ENCODE measurements at regions not wholly inside any gene's neighbourhood (a gene's known extent, or its start where the extent isn't known, plus 50 kb on each side); places are given as distances from the start of the nearest gene placed in this dataset.

DNA sequence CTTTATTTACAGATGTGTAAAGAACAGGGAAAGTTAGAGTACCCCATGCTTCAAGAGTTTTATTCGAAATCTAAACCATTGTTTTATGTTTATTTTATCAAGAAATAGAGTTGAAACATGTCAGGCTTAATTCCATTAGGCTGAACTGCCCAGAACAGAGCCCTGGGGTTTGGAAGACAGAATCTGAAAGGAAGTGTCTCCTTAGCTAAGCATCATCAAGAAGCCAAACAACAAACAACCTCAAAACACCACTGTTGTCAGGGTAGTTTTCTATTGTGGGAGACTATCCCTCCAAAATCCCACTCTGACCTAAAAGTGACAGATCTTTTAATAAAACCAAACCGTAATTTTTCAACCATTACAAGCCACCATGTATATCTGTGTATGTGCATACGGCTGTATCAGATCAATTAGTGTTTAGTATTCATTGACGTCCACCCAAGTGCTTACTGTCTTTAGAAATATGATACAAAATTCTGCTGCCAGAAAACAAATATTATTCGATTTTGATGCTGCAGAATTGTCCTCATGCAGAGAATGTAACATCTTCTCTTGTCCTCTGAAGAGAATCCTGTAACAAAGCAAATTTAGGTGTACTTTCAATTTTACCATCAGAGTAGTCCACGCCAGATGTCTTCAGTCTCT, 271.9 kb upstream of the TMEM161B start:
- no peak for DNase-seq

DNA sequence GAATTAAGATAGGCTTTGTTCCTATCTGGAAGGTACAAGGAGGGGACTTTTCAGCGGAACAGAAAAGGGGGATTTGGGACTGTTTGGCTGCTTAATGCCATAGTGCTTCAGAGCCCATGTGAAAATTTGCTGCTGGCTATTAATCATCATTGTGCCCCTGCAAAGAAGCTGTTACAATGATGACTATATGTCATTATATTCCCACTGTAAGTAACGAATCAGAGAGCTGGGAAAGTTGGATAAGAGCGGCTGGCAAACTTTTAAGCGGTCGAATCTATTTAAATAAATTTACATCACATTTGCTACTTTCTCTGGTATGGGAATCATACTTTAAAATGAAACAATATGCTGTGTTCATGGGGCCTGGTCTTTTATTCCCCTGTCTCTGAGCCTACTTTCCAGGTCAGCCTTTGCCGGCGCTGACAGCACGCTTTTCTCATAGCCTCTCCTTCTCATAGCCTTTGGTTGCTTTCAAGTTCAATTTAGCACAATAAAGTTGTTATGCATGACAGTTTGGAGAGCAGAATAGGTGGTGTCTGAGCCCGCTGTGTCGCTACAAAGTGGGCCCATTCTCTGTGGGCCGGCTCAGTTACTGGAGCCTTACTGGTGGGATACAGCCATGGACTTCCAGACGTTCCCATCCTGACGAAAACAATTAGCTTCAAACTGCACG, 271.2 kb upstream of the TMEM161B start:
- no peak for DNase-seq

DNA sequence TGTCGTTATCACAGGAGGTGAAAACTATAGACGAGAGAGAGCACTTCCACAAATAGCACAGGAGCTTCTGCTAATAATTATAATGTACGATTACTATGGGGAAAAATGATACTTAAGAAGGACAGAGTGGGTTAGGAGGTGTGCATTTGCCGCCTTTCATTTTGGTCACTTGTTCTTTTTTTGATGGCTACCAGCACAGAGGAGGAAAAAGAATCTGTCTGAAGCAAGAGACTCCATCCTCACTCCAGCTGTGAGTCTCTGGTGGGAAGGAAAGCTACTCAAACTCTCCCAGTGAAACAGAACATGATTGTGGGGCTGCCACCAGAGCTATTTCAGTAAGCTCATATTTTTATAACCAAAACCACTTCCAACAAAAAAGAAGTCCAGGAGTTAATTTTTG, 270.4 kb upstream of the TMEM161B start:
- no peak for DNase-seq

DNA sequence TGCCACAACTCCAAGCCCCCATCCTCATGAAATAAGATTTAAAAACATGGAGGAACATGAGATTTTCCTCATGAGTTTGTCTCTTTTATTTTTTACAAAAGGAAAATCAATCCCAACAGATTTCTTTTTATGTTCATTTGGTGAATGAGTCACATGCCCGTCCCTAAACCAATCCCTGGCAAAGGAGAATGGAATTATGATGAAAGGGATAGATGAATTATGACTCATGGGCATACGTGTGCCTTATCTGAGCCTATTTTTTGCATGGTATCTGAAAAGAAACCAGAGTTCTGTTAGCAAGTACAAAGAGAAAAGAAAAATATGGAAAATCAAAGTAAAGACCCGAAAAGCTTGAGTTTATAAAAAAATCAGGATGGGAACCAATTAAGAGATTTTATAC, 267.5 kb upstream of the TMEM161B start:
- no peak for DNase-seq

DNA sequence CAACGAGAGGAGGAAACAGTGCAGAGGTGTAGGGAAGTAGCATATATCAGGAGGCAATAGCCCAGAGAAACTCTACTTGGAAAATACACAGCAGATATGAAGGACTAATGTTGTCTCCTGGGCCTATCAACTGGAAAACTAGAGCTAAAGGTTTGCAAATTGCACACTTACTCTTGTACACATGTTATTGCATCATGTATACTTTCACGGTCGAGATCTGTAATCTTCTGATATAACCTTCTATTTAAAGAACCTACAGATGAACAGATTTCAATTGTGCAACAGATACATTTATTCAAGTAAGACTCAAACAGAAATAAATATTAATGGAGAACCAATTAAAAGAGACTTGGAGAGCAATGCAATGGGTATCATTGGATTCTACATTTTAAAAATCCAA, 256.3 kb upstream of the TMEM161B start:
- DNase-seq: no peak

DNA sequence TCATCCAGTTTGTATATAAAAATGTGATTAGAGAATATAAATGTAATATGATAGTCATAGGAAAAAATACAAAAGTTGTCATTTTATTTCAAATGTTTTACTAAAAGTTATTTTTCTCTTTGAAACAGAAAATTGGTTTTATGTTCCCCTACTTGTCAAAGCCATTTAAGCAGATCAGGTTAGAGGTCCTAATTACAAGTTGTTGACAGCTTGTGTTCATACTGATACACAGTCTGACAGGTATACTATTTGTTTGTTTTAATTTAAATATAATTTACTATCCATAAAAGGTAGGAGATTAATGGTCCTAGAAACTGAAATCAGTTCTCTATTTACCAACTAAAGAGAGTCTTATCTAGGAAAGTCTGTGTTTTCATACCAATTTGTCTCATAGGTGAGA, 250.4 kb upstream of the TMEM161B start:
- no peak for DNase-seq

DNA sequence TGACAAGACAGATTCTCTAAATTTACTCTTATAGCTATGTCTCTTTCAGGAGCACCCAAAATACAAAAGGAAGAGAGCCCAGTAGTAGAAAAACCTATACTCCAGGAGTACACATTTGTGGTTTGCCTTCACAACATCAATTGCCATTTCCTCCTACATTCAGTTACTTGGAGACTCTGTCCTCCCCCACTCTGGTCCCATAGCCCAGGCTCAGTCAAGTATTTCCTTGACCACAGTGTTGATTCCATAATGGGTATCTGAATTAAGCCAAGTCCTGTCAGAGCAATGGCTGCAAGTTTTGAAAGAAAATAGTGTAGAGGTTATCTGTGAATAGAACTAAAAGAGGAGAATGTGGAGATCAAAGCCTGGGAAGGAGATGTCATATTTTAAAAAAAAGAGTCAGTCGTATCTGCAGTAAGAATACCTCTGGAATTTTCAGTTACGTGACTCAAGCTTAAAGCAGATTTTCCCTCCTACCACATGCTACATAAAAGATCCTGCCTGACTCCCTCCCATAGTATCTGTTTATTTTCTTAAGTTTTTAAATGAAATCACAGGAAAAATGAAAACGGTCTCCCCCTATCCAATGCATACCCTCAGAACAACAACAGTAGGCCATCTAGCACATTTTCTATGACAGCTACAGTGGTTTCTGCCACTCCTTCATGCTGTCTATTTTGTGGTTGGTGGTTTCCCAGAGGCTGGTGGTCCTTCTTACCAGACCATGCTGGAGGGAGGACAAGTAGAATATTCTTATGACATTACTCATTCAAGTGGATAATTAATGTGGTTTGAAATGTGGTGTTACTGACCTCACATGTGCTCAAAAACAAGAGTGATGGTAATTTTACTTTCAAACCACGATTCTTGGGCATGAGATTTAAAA, 249.7 kb upstream of the TMEM161B start:
- DNase-seq: no peak

DNA sequence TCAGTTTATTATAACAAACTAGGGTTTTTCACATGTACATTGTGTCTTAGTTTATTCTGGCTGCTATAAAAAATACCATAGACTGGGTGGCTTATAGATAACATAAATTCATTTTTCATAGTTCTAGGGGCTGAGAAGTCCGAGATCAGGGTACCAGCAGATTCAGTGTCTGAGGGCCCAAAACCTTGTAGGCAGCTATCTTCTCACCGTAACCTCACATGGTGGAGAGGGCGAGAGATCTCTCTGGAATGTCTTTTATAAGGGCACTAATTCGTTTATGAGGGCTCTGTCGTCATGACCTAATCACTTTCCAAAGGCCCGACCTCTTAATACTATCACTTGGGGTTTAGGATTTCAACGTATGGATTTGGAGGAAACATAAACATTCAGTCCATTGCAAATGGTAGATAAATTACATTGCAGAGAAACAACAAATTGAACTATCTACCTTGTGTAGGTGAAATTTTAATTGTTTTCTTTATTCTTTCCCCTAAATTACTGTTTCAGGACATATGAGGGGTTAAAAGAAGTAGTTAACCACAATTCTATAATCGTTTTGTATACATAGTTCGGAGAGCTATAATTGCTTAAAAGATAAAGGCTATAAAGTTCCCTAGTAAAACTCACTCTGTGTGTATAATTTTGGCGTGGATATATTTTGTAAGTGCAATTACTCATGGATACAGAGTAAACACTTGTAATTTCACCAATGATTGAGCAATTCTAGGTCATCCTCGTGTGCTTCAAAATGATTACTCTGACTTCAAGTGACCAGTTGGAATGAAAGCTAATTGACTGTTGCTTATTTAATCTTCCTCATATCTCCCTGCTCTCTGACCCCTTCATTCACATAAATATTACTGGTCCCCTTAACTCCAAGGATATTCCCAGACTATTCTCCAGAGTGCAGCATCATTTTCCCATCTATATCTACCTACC, 247.5 kb upstream of the TMEM161B start:
- no peak for DNase-seq

DNA sequence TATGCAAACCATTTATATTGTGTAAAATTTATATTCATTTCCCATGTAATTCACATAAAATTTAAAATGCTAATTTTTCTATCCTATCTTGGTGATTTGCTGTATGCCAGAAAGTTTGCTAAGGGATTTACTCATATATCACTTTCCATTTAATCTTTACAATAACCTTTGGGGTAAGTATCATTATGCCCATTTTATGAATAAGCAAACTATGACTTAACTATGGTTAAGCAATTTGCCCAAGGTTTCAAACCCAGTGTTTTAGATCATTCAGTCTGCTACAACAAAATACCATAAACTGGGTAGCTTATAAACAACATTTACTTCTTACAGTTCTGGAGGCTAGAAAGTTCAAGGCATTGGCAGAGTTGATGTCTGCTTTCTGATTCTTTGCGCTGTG, 246.4 kb upstream of the TMEM161B start:
- no peak for DNase-seq

DNA sequence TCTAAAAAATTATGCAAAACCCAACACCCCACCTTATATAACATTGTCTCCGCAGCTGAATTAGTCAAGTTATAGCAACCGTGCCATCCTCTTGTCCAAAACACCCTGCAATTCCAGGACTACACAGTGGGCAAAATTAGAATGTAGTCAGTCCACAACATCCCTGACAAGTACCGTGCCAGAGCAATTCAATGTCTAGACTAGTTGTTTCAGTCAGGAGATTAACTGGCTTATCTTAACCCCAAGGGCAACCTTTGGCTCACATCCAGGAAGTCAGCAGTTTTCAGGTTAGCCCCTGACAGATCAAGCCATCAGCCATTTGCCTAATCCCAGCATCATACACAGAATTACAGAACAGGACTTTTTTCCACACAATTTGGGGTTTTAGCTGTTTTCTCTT, 240.8 kb upstream of the TMEM161B start:
- DNase-seq: no peak

DNA sequence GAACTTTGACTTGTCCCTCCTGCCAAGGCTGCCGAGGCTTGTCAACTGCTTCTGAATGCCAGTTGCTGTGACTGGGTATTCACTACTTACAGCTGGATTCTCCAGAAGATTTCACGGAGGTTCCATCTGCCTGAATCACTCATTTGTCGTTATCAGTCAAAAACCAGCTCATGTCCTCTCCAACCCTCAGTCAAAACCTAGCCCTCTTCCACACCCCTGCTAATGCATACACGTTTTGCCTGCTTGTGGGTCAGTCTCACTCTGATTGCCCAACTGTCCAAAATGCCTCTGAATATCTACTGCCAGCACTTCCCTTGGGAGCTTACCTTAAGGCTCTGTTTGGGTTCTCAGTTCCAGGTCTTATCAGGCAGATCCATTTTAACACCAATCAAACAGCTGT, 238.6 kb upstream of the TMEM161B start:
- no peak for DNase-seq

DNA sequence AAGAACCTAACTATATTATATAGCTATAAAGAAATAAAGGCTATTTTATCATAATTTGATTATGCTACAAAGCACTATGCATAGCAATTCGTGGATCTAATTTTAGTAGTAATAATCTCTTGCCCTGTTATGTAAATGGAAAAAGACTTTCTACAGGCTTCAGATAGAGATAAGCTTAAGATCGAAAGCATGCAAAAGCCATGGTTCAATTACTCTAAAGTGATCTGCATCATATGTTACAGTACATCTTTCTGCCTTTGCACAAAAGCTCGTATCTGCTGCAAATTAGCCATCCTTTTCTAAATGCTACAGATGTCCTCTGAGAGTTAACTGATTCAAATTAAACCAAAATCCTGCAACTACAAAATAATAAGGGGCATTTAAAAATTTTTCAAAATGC, 234.8 kb upstream of the TMEM161B start:
- DNase-seq: no peak

DNA sequence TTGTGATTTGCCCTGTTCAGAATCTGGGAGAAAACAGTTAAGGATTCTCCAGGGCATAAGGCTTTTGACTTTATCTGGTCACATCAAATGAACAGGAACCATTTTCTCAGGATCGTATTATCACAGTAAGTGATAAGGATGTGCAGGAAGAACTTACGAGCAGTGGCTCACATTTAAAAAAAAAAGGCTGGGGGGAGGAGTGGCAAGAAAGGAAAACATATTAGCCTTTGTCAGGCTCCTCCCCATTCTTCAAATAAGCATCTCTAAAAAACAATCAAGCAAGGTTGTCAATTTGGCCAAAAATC, 234.3 kb upstream of the TMEM161B start:
- no peak for DNase-seq

DNA sequence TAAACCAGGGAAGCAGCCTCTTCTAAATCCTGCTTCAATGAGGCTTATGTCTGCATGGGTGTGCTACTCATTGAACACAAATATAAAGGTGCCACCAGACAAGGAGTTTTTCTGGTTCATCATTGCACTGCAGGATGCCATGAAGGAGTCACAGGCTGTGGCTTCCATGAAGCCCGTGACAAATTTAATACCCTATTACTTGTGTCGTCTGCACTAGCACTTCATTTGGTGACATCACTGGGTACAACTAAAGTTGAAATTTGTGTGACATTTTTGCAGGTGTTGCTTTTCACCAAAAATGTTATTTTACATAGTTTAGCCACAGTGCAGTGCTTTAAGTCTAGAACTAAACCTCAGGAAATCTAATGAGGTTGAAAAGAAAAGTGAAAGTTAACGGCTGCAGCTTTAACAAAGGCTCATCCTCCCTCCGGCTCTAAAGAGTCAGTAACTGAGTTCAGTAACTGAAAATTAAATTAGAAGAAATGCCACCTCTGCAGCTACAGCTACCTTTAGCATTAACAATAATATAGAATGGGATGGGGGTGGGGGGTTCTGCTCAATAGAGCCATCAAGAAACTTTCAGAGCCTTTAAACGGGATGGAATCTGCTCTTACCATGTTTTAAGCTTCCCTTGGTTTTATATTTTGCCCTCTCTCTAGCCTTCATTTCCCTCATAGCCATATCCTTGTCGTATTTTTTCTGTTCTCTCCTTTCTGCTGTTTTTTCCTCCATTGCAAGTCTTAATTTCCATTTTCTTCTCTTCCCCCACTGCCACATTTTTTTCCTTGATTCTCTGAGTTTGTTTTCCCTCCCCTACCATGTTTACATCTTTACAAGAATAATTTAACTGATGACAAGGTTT, 233.8 kb upstream of the TMEM161B start:
- no peak for DNase-seq

DNA sequence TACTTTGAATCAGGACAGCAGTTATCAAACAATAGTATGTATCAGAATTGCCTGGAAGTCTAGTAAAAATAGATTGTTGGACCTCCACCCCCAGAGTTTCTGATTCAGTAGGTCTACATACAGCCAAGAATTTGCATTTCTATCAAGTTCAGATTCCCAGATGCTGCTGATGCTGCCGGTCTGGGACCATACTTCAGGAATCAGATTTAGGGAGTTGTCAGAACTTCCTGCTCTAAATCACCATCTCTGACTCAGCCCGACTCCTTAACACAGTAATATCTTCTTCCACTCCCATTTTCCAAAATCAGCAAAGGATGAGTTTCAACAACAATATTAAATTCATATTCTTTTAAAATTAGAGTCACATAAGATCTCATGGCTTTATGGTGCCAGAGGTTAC, 227.2 kb upstream of the TMEM161B start:
- no peak for DNase-seq

DNA sequence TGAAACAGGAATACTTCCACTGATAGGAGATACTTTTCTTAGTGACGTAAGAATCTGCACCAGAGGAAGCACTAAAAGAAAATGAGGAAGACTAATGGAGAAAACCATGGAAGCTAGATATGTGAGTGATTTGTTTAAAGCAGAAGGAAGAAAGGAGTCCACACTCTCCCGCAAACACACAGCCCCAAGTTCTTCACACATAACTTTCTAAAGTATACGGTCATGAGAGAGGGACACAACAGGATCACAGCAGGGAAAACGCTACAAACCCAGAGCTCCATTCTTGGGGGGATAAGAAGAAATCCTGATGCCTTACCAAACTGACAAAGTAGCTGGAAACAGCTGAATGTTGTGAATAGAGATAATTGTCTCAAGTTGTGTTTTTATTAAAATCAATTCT, 222.2 kb upstream of the TMEM161B start:
- no peak for DNase-seq

DNA sequence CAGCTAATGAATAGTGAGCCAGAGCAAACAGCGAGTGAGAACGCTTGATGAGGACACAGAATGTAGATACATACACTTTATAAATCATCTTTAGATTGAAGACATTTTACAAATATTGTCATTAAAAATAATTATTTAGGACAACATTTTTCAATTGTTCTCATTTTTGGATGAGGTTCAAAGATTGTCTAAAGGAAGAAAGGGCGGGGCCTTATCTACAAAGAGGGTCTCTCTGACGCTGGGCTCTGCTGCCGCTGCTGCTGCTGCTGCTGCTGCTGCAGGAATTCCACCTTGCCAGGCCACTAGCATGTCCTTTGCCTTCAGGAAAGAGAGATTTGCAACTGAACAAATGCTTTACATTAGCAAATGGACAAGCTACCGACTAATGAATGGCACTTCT, 220.7 kb upstream of the TMEM161B start:
- DNase-seq: no peak

DNA sequence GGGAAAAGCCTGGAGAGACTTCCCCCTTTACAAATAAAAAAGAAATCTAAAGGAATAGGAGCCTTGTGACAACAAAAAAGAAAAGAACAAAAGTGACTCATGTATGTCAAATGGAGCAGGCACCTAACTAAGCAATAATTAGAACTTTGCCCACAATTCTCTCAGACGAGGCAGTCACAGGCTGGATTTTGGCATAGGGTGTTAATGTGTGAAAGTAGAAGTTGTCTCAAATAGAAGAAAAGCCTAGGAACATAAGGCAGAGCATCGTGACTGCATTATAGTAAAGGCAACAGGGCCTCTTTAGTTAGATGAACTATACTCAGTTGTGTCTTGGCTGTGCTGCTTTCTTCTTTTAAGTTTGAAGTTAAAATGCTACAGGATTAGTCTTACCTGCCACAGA, 219.9 kb upstream of the TMEM161B start:
- DNase-seq: no peak

DNA sequence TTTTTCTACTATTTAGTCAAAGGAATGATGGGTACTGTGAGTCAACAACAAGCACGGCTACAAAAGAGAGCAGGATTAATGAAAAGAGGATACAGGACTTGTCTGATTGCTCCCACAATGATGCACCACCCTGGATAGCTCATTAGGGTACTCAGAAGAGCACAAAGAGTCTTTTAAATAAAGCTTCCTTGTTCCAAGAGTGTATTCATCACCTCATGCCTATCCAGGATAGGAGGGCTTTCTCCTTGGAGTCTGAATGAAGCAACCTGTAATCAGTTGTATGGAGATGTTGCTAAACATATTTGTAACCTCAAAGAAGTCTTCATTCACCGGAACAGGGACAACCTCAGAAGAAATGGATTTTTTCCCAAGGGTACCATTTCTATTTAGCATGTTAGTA, 219.5 kb upstream of the TMEM161B start:
- DNase-seq: no peak

DNA sequence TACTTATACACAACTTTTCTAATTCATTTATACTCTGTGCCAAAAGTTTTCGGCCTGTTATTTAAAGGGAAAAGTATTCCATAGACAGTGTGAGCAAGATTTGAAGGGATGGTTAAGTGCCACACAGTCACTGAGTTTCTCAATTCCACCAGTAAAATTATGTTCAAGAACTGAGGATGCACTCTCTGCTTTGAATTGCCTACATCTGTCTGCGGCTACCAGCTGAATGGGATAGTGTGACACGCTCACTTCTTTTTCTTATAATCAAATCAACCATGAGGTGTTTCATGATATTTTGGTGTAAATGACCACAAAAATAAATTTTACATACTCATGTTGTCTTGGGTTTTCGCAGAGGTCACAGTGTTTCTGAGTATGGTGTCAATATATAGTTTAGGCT, 218.4 kb upstream of the TMEM161B start:
- no peak for DNase-seq

DNA sequence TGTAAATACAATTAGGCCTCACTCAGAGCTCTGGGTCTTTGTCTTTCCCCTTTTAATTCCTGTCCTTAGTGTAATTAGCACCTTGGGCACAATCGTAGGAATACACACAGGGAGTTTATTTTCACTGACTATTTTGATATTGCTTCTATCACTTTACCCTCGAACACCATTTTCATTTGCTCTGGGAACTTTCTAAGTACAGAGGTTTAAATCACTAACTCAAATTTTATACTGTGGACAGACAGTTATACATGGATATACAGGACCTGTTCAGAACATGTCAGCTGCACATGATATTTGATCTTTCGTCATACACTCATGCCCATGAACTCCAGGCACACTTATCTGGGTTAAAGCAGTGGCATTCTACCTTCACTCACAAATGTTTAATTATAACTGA, 217.8 kb upstream of the TMEM161B start:
- no peak for DNase-seq

DNA sequence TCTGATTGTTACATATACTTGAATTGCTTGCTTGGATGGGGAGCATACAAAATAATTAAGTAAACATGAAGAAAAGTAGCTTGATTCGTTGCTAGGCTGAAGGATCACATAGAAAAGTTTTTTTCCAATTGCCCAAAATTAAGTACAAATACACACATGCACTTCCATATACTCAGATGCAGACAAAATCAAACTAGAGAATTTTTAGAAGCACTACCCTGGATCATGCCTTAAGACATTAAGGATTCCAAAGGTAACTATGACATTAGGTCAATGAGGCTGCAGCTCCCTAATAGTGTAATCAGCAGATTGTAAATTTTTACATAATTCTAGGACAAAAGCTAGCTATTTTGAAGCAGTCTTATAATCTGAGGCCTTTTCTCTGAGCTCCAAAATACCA, 216.9 kb upstream of the TMEM161B start:
- DNase-seq: no peak

Measured in SW 1271 (cell line).